ENCODE measurements at regions not wholly inside any gene's neighbourhood (a gene's known extent, or its start where the extent isn't known, plus 50 kb on each side); places are given as distances from the start of the nearest gene placed in this dataset.
"Not testable (repeated sequence)": the region's sequence is repeated elsewhere in the genome, so short reads cannot be mapped to it uniquely, and the experiment has no call there.

- Histone ChIP-seq H4K20me1 (ENCODE audit: insufficient read depth) (no peaks in the 10 kb centered on the region), H3K9ac (no peak overlapping the region), H3K4me2 (no peak overlapping the region), H3K4me1 (ENCODE audit: low read depth, poor library complexity, severe bottlenecking) (no peaks in the 10 kb centered on the region), H2AFZ (ENCODE audit: low read depth) (no peak overlapping the region), H3K4me3 (IDR thresholded peaks at IDR 0.05; ENCODE audit: insufficient read depth, low read depth, low read length) (no peak overlapping the region), H3K79me2 (ENCODE audit: insufficient read depth, low read depth) (no peaks in the 10 kb centered on the region), H3K27me3 (ENCODE audit: insufficient read depth, low read depth) (no peaks in the 10 kb centered on the region), H3K27ac (no peak overlapping the region), H3K36me3 (ENCODE audit: insufficient read depth) (no peaks in the 10 kb centered on the region)
- TF ChIP-seq, protein P1, sequence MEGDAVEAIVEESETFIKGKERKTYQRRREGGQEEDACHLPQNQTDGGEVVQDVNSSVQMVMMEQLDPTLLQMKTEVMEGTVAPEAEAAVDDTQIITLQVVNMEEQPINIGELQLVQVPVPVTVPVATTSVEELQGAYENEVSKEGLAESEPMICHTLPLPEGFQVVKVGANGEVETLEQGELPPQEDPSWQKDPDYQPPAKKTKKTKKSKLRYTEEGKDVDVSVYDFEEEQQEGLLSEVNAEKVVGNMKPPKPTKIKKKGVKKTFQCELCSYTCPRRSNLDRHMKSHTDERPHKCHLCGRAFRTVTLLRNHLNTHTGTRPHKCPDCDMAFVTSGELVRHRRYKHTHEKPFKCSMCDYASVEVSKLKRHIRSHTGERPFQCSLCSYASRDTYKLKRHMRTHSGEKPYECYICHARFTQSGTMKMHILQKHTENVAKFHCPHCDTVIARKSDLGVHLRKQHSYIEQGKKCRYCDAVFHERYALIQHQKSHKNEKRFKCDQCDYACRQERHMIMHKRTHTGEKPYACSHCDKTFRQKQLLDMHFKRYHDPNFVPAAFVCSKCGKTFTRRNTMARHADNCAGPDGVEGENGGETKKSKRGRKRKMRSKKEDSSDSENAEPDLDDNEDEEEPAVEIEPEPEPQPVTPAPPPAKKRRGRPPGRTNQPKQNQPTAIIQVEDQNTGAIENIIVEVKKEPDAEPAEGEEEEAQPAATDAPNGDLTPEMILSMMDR (conservative IDR thresholded peaks at IDR 0.05; ENCODE audit: low read depth, low read length), result no peak
Measured at GRCh38 chr20:16828666-16829305, 80.6 kb downstream of the OTOR start.

DNA sequence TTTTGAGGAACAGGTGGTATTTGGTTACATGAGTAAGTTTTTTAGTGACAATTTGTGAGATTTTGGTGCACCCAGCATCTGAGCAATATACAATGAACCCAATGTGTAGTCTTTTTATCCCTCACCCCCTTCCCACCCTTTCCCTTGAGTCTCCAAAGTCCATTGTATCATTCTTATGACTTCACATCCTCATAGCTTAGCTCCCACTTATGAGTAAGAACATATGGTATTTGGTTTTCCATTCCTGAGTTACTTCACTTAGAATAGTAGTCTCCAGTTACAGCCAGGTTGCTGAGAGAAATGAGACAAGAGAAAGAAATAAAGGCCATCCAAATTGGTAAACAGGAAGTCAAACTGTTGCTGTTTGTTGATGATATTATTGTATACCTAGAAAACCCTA is 87.5 kb downstream of the OTOR start:
- H3K36me3 ChIP-seq (ENCODE audit: insufficient read depth); H3K4me1 ChIP-seq (ENCODE audit: low read depth, poor library complexity, severe bottlenecking); H3K27me3 ChIP-seq (ENCODE audit: insufficient read depth, low read depth); H3K27ac ChIP-seq; H3K4me3 ChIP-seq (IDR thresholded peaks at IDR 0.05; ENCODE audit: insufficient read depth, low read depth, low read length); H3K9ac ChIP-seq; H2AFZ ChIP-seq (ENCODE audit: low read depth); H3K79me2 ChIP-seq (ENCODE audit: insufficient read depth, low read depth); H4K20me1 ChIP-seq (ENCODE audit: insufficient read depth); H3K4me2 ChIP-seq: not testable (repeated sequence)

DNA sequence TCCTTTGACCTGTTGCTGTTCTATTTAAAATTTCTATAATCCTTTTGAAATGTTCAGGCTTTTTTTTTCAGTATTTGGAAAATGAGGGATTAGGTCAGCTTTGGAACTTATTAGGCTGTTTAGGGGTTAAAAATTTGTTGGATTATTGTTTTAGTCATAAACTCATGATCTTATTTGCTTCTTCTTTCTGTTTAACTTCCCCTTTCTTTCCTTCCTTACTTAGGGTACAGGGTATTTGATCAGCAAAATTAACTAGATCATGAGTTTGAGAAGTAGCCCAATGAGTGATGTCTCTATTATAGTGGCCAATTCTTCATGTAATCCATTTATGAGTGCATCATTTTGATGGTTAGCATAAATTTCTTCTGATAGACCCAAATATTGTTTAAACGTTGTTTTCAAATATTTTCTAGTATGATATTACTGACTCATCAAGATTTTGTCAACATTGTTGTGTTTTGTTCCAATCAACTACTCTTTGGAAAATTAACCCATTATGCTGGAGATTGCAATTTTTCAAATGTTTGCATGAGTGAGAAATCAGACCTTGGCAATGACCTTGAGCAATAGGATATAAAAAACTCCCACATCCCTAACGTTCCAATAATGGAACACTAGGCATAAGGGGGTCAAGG is 94.4 kb downstream of the OTOR start:
- H3K4me2 ChIP-seq, result no peak overlapping the region
- no peaks in the 10 kb centered on the region for H3K27me3 ChIP-seq (ENCODE audit: insufficient read depth, low read depth)

GRCh38 chr20:16844406-16844805 is 96.2 kb downstream of the OTOR start:
- no peaks in the 10 kb centered on the region for H4K20me1 ChIP-seq (ENCODE audit: insufficient read depth)
- no peak overlapping the region for H3K27ac ChIP-seq
- H3K4me3 ChIP-seq (IDR thresholded peaks at IDR 0.05; ENCODE audit: insufficient read depth, low read depth, low read length), result no peak overlapping the region
- TF ChIP-seq, protein P1 (conservative IDR thresholded peaks at IDR 0.05; ENCODE audit: low read depth, low read length), result no peak
- no peaks in the 10 kb centered on the region for H3K27me3 ChIP-seq (ENCODE audit: insufficient read depth, low read depth)
- H3K9ac ChIP-seq, result no peak overlapping the region
- H2AFZ ChIP-seq (ENCODE audit: low read depth), result no peak overlapping the region
- H3K79me2 ChIP-seq (ENCODE audit: insufficient read depth, low read depth), result no peaks in the 10 kb centered on the region
- H3K4me2 ChIP-seq, result no peak overlapping the region
- no peaks in the 10 kb centered on the region for H3K36me3 ChIP-seq (ENCODE audit: insufficient read depth)
- H3K4me1 ChIP-seq (ENCODE audit: low read depth, poor library complexity, severe bottlenecking), result no peaks in the 10 kb centered on the region

More for the DNA sequence above, 94.4 kb downstream of the OTOR start:
- H3K9ac ChIP-seq, result no peak overlapping the region
- TF ChIP-seq, protein P1 (conservative IDR thresholded peaks at IDR 0.05; ENCODE audit: low read depth, low read length), result no peak
- no peaks in the 10 kb centered on the region for H3K79me2 ChIP-seq (ENCODE audit: insufficient read depth, low read depth)
- H2AFZ ChIP-seq (ENCODE audit: low read depth), result no peak overlapping the region
- no peaks in the 10 kb centered on the region for H3K36me3 ChIP-seq (ENCODE audit: insufficient read depth)
- no peak overlapping the region for H3K4me3 ChIP-seq (IDR thresholded peaks at IDR 0.05; ENCODE audit: insufficient read depth, low read depth, low read length)
- no peak overlapping the region for H3K27ac ChIP-seq
- H4K20me1 ChIP-seq (ENCODE audit: insufficient read depth), result no peaks in the 10 kb centered on the region
- H3K4me1 ChIP-seq (ENCODE audit: low read depth, poor library complexity, severe bottlenecking), result no peaks in the 10 kb centered on the region

GRCh38 chr20:16846006-16846405 is 97.8 kb downstream of the OTOR start:
- H3K4me1 ChIP-seq (ENCODE audit: low read depth, poor library complexity, severe bottlenecking), result no peaks in the 10 kb centered on the region
- no peak overlapping the region for H3K4me3 ChIP-seq (IDR thresholded peaks at IDR 0.05; ENCODE audit: insufficient read depth, low read depth, low read length)
- no peak overlapping the region for H3K27ac ChIP-seq
- TF ChIP-seq, protein P1 (conservative IDR thresholded peaks at IDR 0.05; ENCODE audit: low read depth, low read length), result no peak
- no peaks in the 10 kb centered on the region for H3K27me3 ChIP-seq (ENCODE audit: insufficient read depth, low read depth)
- H3K9ac ChIP-seq, result no peak overlapping the region
- no peak overlapping the region for H2AFZ ChIP-seq (ENCODE audit: low read depth)
- H3K79me2 ChIP-seq (ENCODE audit: insufficient read depth, low read depth), result no peaks in the 10 kb centered on the region
- H3K4me2 ChIP-seq, result no peak overlapping the region
- H4K20me1 ChIP-seq (ENCODE audit: insufficient read depth), result no peaks in the 10 kb centered on the region
- no peaks in the 10 kb centered on the region for H3K36me3 ChIP-seq (ENCODE audit: insufficient read depth)
